ENCODE measurements at regions not wholly inside any gene's neighbourhood (a gene's known extent, or its start where the extent isn't known, plus 50 kb on each side); places are given as distances from the start of the nearest gene placed in this dataset.

GRCh38 chr2:19116918-19117317 is 241.5 kb downstream of the OSR1 start:
- no peak for TF ChIP-seq CTCF (IDR thresholded peaks at IDR 0.05)
- TF ChIP-seq POLR2AphosphoS5 (IDR thresholded peaks at IDR 0.05): no peak
- no peak for TF ChIP-seq EP300 (IDR thresholded peaks at IDR 0.05)
- no peak for TF ChIP-seq POLR2A (IDR thresholded peaks at IDR 0.05)

Measured in suprapubic skin (tissue), 4 donors.